Stimulated activated CD8-positive, alpha-beta memory T cell treated with anti-CD3 and anti-CD28 coated beads, Interleukin-15, amount 100 ng/mL, for 48 hours (primary cell): ENCODE measurements at regions not wholly inside any gene's neighbourhood (a gene's known extent, or its start where the extent isn't known, plus 50 kb on each side); places are given as distances from the start of the nearest gene placed in this dataset.
A peak's percentile ranks its signal among the peaks of the same experiment; 100 is the strongest.

Source experiments
- DNase-seq, 2 donors: peaks; one replicate each; pipeline ENCODE4 v3.0.0-alpha.2; 2020; ENCODE audit warnings: low read depth in 2 of 2

DNA sequence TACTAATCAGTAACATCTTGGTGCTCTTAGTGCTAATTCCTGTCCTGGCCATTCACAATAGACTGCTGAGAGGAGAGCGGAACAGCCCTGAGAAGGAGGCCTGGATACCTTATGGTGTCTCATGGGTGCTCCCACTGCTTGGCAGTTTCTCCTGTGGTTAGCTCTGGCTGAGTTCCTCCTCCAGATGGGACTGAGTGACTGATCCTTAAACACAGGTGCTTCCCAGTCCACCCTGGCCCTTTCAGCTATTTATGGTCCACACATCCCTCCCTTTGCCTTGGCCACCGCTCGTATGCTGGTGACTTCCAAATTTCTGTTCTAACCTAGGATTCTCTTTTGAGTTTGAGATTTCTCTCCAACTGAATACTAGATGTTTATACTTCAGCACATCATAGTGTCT lies 157.0 kb upstream of the CACNA1E start:
- DNase-seq = no peak

DNA sequence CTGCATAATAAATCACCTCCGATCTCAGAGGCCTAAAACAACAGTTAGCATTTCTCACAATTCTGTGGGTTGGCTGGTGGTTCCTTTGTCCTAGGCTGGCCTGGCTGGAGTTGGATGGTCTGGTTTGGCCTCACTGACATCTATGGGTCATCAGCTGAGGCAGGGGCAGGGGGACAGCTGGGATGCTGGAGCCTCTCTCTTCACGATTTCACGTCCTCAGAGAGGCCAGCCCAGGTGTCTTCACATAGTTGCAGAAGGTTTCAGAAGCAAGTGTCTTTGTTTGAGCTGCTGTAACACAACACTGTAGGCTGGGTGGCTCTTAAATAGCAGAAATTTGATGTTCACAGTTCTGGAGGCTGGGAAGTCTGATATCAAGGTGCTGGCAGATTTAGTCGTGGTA lies 155.5 kb upstream of the CACNA1E start:
- no peak for DNase-seq

DNA sequence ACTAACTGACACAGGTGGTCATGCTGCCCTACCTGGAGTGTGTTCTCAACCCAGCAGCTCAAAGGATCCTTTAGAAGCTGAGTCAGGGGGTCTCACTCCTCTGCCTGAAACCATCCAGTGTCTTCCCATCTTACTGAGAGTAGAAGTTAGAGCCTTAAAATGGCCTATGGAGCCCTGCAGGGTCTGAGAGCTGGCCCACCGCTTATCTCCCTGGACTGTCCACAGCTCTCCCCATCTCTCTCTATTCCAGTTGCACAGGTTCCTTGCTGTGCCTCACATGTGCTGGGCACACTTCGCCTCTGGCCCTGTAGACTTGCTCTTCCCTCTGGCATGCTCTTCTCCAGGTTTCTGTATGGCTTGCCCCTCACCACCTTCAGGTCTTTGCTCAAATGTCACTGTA lies 148.6 kb upstream of the CACNA1E start:
- no peak for DNase-seq

DNA sequence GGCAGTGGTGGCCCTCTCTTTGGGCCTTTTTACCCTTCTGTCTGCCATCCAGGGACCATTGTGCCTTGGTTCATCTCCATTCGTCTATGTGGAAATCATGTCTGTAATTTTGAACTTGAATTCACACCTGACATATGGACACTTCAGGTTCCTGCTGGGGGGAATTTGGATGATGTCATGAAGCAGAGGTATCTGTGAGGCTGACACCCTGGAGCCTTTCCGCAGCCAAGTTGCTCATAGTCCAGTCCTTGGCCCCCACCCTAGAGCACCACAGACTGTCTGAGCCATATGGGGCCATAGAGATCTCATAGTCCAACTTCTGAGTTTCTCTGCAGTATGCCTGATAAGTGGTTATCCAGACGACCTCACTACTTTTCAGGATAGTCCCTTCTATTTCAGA lies 147.7 kb upstream of the CACNA1E start:
- DNase-seq = no peak

DNA sequence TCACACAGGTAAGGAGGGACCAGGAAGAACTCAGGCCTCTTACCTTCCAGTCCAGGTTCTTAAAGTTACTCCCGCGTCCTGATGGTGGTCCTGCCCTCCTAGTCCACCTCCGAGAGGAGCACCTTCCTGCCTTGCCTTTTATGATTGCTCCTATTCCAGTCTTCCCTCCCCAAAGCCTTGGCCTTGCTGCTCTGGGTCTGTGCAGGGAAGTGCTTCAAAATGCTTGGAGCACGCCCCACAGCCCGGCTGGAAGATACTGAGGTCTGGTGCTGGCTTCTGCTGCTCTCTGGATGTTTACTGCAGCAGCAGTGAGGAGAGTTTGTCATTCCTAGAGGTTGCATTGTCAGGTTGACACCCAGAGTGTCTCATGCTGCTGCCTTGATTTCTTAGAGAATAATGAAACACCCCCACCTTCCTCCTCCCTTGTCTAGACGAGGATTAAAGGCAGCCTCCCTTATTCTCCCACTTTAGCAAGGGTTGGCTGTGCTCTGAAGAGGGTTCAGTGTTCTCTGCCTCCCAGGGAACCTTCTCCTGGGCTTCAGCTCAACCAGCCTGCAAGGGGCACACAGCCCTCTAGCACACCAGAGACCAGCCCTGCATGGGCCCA lies 142.2 kb upstream of the CACNA1E start:
- DNase-seq = no peak

DNA sequence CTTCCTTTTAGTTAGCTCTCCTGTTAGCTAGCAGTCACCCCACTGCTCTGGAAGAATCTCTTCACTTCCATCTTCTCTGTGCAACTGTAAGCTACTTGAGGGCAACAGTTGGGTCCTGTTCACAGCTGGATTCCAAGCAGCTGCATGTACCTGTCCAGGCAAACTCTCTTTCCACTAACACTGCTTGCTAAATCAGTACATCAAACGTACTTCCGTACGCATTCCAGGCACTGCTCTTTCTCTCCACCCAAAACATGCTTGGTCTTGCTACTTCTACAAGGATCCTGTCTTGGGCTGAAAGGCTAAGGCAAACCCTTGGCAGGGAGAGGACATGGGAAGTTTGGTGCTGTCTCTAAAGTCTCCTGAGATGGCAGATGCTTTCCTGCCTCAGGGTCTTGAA lies 139.2 kb upstream of the CACNA1E start:
- no peak for DNase-seq

DNA sequence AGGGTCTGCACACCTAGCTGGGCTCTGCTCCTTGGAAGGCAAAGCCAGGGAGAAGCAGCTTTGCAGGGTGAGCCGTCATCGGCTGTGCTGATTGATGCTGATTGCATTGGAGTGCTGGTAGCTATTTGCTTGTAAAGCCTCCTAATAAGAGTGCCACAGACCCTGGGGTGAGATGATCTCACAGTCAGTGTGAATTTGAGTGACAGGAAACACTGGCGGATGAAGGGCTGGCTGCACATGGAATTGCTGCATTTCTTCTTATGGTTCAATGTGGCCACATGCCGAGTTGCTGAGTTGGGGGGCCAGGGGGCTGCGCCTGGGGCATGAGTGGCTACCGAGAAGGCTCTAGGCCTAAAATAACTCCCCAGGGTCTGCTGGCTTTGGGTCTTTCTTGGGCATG lies 138.2 kb upstream of the CACNA1E start:
- no peak for DNase-seq

DNA sequence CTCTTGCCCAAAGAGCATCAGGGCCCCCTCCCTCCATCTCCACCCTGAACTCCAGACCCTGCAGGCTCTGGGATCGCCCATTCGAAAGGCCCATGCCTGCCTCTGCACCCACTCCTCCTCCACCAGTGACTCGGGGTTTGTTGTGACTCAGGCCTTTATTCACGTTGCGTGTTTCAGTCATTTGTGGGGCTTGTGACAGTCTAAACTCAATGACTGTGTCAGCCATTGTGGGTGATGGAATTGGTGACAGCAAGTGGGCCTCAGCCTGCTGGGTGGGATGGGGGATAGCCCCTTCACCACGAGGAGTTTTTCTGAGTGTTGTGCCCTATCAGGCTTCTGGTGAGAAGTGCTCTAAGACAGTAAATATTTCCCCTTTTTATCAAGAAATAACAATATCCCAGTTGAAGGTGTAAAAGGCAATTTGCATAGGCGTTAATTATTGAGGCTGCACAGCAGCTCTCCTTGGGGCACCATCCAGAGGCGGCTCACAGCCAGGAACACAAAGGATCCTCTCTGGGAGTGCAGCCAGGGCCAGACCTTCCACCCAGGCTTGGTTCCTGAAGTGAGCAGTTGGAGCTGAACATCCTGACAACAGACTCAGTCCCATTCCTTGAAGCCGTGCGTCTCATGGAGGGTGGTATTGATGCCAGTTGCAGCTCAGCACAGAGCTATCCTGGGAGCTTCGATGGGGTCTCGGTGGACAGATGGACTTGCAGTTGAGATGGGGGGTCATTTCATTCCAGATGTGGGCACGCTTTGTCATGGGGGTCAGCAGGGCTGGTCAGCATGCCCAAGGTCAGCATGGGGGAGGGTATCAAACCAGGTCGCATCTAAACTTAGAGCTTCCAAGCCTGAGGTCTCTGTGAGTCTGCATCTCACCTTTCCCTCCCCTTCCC lies 135.6 kb upstream of the CACNA1E start:
- DNase-seq = peak in 1 of 2 donors; percentile 11

DNA sequence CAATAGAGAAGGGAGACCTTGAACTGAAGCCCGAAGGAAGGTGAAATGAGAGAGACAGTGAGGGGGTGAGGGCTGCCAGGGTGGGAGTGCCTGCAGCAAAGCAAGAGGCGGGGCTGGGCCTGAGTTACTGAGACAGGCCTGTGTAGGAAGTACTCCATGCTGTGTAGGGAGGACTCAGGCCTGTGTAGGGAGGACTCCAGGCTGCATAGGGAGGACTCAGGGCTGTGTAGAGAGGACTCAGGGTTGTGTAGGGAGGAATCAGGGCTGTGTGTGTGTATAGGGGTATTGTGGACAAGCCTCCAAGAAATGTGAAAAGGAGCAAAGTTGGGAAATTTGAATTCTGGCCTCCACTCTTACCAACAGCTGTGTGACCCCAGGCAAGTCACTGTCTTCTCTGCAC lies 133.8 kb upstream of the CACNA1E start:
- DNase-seq = no peak

DNA sequence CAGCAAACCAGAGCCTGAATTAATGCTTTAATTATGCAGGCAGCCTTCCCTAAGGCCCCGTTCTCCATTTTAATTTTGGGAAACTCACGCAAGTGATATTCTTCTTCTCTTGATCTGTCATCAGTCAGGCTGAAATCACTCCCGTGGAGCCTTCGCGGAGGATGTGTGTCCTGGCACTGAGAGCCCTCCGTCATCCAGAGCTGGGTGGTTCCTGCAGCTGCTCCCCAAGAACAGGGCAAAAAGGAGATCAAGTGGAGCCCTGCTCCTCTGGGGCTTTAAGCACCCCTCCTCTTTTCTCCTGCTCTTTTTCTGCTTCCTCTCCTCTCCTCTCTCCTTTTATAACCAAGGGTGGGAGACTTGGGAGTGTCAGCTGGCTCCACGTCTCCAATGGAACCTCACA lies 133.2 kb upstream of the CACNA1E start:
- no peak for DNase-seq

DNA sequence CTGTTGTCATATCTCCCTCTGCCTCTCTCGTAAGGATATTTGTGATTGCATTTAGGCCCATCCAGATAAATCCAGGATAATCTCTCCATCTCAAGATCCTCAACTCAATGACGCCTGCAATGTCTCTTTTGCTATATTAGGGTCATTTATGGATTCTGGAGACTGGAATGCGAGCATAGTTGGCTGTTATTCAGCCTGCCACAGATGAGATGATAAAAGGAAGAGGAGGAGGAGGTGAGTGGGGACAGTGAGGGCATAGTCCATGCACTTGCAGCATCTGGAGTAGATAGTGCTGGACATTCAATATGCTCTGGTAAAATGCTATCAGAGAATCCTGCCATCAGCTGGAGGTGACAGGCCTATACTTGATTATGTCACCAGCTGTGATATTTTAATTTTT lies 131.6 kb upstream of the CACNA1E start:
- no peak for DNase-seq

DNA sequence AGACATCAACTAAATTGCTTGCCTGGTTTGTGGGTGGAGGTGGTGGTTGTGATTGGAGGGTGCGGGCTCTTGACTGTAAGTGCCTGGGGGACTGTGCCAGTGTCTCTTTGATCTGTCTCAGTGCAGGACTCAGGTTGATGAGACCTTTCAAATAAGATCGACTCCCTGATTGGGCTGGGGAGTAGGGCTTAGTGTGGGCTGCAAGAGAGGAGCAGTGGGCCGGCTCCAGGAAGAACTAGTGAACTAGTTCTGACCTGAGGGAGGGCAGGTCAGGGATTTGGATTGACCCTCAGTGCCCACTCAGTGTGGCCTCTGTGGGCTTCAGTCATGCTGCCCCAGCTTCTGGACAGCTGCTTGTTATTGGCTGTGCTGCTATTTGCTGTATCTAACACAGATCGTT lies 130.6 kb upstream of the CACNA1E start:
- DNase-seq = no peak

DNA sequence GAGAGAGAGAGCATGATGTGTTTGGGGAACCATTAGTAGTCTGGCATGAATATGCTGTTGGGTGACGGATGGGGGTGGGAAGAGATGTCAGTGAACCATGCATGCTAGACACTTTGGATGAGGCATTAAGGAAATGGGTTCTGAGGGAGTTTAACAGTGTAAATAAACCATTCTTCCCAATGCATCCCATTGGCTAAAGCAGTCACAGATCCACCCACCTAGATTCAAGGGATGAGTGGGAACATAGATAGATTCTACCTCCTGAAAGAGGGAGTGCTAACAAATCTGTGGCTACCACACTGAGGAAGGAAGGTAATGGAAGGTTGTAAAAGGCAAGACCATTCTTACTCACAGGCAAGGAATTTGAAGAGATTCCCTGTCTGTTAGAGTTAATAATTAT lies 129.8 kb upstream of the CACNA1E start:
- DNase-seq = no peak

DNA sequence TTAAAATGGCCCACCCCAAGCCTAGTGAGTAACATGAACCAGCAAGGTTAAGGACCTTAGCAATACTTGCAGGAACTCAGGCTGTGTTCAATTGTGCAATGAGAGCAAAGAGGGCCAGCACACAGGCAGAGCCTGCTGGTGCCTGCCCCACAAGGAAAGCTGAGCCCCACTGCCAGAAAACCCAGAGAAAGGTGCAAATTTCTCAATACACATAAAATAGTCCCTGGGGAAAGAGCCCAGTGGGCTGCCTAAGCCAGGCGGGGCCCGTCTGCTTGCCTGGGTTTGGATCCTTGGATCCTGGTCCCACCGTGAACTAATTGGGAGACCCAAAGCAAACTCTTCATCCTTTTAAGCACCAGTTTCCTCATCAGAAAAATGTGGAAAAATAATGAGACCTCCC lies 128.5 kb upstream of the CACNA1E start:
- DNase-seq = no peak

DNA sequence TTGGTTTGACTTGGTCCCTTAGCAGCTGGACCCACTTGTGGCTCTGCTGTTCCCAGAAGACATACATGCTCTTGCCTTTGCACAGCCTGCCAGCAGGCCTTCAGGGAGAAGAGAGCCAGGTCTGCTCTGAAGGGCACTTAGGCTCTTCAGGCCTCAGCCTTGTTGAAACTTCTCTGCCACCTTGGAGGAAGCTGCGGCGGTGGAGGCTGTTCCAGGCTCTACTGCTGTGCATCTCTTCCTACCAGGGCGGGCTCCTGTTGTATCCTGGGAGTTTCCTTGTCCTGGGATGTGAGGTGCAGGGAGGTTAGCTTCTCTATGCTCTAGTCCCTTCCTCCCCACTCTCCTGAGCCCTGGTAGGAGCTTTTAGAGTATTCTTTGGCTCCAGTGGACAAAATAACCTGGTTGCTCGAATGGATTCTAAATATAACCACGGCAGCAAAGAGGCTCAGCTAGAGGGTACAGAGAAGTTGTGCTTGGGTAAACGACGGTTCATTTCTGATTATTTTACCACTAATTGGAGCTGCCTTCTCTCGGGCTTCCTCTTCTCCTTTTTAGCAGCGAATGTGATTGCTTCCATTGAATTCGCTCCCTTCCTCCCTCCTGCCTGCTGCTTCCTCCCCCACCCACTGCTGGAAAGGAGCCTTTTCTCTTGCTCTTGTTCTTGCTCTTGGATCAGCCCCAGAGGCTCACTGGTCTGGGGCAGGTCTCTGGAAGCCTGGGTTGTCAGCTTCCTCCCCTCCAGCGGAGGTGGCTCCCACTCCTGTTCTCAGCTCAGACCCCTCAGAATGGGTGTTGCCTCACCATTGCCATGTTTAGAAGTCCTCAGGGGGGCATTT lies 126.6 kb upstream of the CACNA1E start:
- DNase-seq = no peak

DNA sequence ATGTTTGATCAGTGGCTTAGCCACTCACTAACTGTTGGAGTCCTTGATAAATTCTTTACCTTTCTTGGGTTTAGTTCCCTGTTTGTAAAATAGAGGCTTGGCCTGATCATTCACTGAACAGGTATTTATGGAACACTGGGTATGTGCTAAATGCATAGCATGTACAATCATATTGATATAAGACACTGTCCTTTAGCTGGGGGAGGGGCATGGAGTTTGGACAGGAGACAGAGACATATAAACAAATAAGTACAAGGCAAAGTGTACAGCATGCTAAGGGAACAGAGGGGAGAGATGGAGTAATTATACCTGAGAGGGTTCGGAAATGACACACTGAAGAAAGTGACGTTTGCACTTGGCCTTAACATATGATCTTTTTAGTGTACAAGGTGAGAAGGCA lies 124.3 kb upstream of the CACNA1E start:
- DNase-seq = no peak

DNA sequence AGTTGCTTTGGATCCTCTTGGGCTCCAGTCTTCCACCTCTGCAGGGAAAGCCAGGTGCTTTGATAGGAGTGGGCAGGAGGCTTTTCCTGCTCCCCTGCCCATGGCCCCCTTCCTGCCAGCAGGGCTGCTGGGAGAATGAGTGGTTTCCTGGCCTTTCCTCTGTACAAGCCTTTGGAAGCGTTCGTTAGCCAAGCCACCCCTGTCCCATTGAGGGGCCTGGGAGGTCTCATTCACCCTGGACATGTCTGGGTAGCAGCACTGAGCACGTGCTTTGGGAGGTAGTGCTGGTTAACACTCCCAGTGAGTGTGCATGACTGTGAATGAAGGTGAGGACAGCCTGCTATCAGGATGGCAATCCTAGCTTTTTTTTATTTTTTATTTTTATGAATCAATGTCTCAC lies 118.5 kb upstream of the CACNA1E start:
- DNase-seq = no peak

DNA sequence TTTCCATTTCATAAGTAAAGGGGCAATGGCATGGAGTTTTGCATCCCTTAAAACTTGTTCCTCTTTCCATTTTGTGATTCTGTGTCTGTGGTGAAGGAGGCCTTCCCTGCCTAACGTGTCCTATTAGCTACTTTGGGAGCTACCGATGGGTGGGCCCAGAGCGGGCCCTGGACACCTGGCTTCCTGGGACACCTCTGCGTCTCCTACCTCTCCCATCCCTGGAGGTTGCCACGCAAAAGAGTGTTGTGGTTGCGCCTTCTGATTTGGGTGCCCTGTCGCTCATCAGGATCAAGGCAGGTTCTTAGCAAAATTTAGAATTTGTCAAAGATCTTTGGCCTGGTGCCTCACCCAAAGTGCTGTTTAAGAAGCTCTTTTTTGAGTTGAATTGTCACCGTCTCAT lies 116.4 kb upstream of the CACNA1E start:
- DNase-seq = no peak

DNA sequence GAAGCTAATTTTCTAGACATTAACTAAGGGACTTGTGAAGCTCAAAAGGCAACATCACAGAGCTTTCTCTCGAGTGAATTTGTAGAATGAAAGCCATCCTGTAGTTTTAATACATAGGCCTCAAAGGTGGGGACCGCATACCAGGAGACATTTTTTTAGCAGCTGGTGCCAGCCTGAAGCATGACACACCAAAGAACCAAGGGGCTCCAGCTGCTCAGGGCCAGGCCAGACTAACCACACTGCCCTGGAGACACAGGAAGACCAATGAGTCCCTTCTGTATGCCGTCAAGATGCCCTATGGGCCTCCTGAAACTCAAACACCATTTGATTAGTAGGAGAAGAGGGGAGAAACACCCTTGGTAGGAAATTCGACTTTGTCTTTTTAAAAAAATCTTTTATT lies 113.9 kb upstream of the CACNA1E start:
- no peak for DNase-seq

DNA sequence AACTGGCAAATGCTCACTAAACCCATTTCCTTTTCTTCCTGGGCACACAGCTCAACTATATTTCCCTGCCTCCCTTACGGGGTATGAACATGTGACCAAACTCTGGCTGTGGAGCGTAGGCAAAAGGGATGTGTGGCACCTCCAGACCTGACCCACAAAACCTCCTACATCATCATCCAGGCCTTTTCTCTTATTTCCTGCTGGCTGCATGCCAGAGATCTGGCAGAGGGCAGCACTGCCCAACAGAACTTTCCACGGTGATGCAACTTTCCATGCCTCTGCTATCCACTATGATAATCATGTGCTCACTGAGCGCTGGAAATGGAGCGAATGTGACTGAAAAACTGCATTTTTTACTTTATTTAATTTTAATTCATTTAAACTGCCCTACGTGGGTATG lies 99.6 kb upstream of the CACNA1E start:
- DNase-seq = no peak

DNA sequence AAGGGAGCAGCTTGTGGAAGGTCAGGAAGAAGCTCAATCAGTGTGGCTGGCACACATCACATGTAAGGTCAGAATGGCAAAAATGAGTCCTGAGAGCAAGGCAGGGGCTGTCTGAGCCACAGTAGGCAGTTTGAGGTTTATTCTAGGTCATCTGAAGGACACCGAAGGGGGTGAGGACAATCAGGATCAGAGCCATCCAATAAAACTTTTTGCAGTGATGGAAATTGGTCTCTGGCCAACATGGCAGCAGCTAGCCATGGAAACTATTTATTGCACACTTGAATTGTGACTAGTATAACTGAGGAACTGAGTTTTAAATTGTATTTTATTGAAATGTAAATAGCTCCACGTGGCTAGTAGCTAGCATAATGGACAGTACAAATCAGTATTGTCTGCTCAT lies 97.0 kb upstream of the CACNA1E start:
- DNase-seq = no peak

DNA sequence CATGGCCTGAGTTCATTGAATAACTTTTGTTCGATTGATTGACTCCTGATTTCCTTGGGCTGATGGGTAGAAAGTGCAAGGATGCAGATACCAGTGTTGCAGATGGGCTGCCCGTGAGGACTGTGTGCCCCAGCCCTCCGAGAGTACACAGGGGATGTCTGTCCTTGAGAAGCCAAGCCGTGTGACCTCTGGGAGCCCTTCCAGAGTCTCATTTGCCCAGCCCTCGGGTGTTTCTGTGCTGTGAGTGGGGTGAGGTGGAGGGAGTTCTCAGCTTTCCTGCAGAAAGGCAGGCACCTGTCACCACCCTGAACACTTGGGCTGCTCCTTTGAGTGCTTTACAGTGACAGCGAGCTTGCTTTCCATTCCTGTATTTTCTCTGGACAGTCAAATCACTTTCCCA lies 96.4 kb upstream of the CACNA1E start:
- no peak for DNase-seq

DNA sequence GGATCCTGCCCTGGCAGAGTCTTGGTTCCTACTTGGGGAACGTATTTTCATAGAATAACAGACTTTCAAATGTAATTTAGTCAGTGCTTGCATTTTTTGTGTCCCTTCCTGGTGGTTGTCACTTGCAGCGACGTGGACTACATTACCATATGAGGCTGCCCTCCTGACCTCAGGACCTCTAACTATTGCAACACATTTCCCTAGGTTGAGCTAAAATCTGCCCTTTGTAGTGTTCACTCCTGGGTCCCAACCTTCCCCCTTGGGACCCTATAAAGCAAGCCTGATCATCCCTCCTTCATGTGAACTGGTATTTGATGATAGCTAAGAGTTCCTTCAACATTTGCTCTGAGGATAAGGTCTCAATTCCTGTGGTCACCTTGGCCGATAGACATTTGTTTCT lies 95.6 kb upstream of the CACNA1E start:
- DNase-seq = no peak
